Trophoblast cell (in vitro differentiated cells and primary cell): ENCODE measurements at regions not wholly inside any gene's neighbourhood (a gene's known extent, or its start where the extent isn't known, plus 50 kb on each side); places are given as distances from the start of the nearest gene placed in this dataset.
"Not testable (repeated sequence)": the region's sequence is repeated elsewhere in the genome, so short reads cannot be mapped to it uniquely, and the experiment has no call there.

Source experiments
- DNase-seq, 2 donors: peaks; one replicate each; pipeline ENCODE4 v3.0.0-alpha.2; 2016
- H2AFZ ChIP-seq: 2 replicates; pipeline ENCODE4 v1.6.1; 2013; ENCODE audit warnings: low read length, moderate library complexity, mild to moderate bottlenecking; ENCODE audit not compliant: insufficient read depth, poor library complexity
- H2AK5ac ChIP-seq: 2 replicates; pipeline ENCODE4 v1.6.1; 2013; ENCODE audit warnings: mild to moderate bottlenecking, low read length
- H2BK120ac ChIP-seq: 2 replicates; pipeline ENCODE4 v1.6.1; 2013; ENCODE audit warnings: low read length, mild to moderate bottlenecking, moderate library complexity; ENCODE audit not compliant: insufficient read depth, poor library complexity
- H2BK12ac ChIP-seq: 2 replicates; pipeline ENCODE4 v1.6.1; 2013; ENCODE audit warnings: mild to moderate bottlenecking, low read length, moderate library complexity
- H2BK5ac ChIP-seq: 2 replicates; pipeline ENCODE4 v1.6.1; 2013; ENCODE audit warnings: low read length, low read depth, moderate library complexity, mild to moderate bottlenecking; ENCODE audit not compliant: poor library complexity
- H3K14ac ChIP-seq: 2 replicates; pipeline ENCODE4 v1.6.1; 2013; ENCODE audit warnings: mild to moderate bottlenecking, low read length
- H3K18ac ChIP-seq: 2 replicates; pipeline ENCODE4 v1.6.1; 2013; ENCODE audit warnings: mild to moderate bottlenecking, low read length
- H3K23ac ChIP-seq: 2 replicates; pipeline ENCODE4 v1.6.1; 2013; ENCODE audit warnings: low read length
- H3K27ac ChIP-seq: 2 replicates; pipeline ENCODE4 v1.5.1; 2013; ENCODE audit warnings: low read depth, mild to moderate bottlenecking, inconsistent platforms, low read length, moderate library complexity
- H3K27me3 ChIP-seq: 2 replicates; pipeline ENCODE4 v1.6.1; 2013; ENCODE audit warnings: inconsistent platforms, mild to moderate bottlenecking, low read length, moderate library complexity; ENCODE audit not compliant: insufficient read depth
- H3K36me3 ChIP-seq, 2 experiments: 1 replicate in 1 of 2; 2 replicates in 1 of 2; pipeline ENCODE4 v1.6.1; 2013; ENCODE audit warnings: low read length in 2 of 2, mild to moderate bottlenecking in 2 of 2, moderate library complexity in 1 of 2; ENCODE audit not compliant: insufficient read depth in 2 of 2, control insufficient read depth in 1 of 2
- H3K4ac ChIP-seq: 2 replicates; pipeline ENCODE4 v1.6.1; 2013; ENCODE audit warnings: low read depth, mild to moderate bottlenecking, low read length, moderate library complexity
- H3K4me1 ChIP-seq, 2 experiments: 1 replicate in 1 of 2; 2 replicates in 1 of 2; pipeline ENCODE4 v1.6.1; 2013; ENCODE audit warnings: low read length in 2 of 2, mild to moderate bottlenecking in 2 of 2, moderate library complexity in 1 of 2; ENCODE audit not compliant: insufficient read depth in 2 of 2, control insufficient read depth in 1 of 2
- H3K4me2 ChIP-seq: 2 replicates; pipeline ENCODE4 v1.6.1; 2013; ENCODE audit warnings: inconsistent platforms, mild to moderate bottlenecking, low read length, moderate library complexity
- H3K4me3 ChIP-seq: 2 replicates; pipeline ENCODE4 v1.5.1; 2013; ENCODE audit warnings: mild to moderate bottlenecking, low read depth, low read length, inconsistent platforms
- H3K79me1 ChIP-seq: one replicate; pipeline ENCODE4 v1.6.1; 2013; ENCODE audit warnings: low read length
- H3K79me2 ChIP-seq: 2 replicates; pipeline ENCODE4 v1.6.1; 2013; ENCODE audit warnings: low read length, mild to moderate bottlenecking; ENCODE audit not compliant: control insufficient read depth, insufficient read depth, poor library complexity
- H3K9ac ChIP-seq: 2 replicates; pipeline ENCODE4 v1.6.1; 2013; ENCODE audit warnings: mild to moderate bottlenecking, low read length
- H3K9me3 ChIP-seq: 2 replicates; pipeline ENCODE4 v1.6.1; 2013; ENCODE audit warnings: low read depth, mild to moderate bottlenecking, control low read depth, inconsistent platforms, low read length; ENCODE audit not compliant: insufficient read depth
- H4K12ac ChIP-seq: 2 replicates; pipeline ENCODE4 v1.6.1; 2013; ENCODE audit warnings: low read depth, mild to moderate bottlenecking, low read length, moderate library complexity
- H4K8ac ChIP-seq: 2 replicates; pipeline ENCODE4 v1.6.1; 2013; ENCODE audit warnings: low read depth, mild to moderate bottlenecking, low read length, moderate library complexity
- H4K91ac ChIP-seq: one replicate; pipeline ENCODE4 v1.6.1; 2013; ENCODE audit warnings: low read depth, mild to moderate bottlenecking, low read length, moderate library complexity
- WGBS: extraction: QIAGEN DNeasy Blood & Tissue Kit; methylation state at CpG from one replicate; pipeline ENCODE4 v1.1.7; 2013; ENCODE audit warnings: missing lambda C conversion rate; ENCODE audit not compliant: insufficient read length, insufficient coverage; ENCODE audit errors: extremely low coverage; 5-methylcytosine and 5-hydroxymethylcytosine counted together

- not testable (repeated sequence) for H3K4me2 ChIP-seq, H3K9ac ChIP-seq, H3K27ac ChIP-seq, H3K4me3 ChIP-seq, H3K18ac ChIP-seq, H2BK12ac ChIP-seq, H3K79me2 ChIP-seq, H2BK5ac ChIP-seq, H3K14ac ChIP-seq, H3K27me3 ChIP-seq, H4K91ac ChIP-seq, H3K23ac ChIP-seq, H2BK120ac ChIP-seq, DNase-seq, H4K8ac ChIP-seq, H3K4ac ChIP-seq, H3K79me1 ChIP-seq, H3K9me3 ChIP-seq, H2AFZ ChIP-seq, H4K12ac ChIP-seq, H3K36me3 ChIP-seq, H3K4me1 ChIP-seq, H2AK5ac ChIP-seq
- WGBS: no CpG with 5 or more reads among the region's 5 CpGs
Observed at GRCh38 chr10:90034862-90035261, 333.5 kb downstream of the KIF20B start.

GRCh38 chr10:90041585-90041984 lies 340.2 kb downstream of the KIF20B start:
- Histone ChIP-seq H3K4ac (no peak overlapping the region), H2AFZ (no peak overlapping the region), H3K9ac (no peak overlapping the region), H4K12ac (no peak overlapping the region), H3K23ac (no peak overlapping the region), H4K8ac (no peak overlapping the region), H3K27ac (no peak overlapping the region), H3K18ac (no peak overlapping the region), H2AK5ac (no peak overlapping the region), H3K36me3 (no peaks in the 10 kb centered on the region), H3K79me2 (no peaks in the 10 kb centered on the region), H3K9me3 (no peaks in the 10 kb centered on the region), H2BK5ac (no peak overlapping the region), H3K27me3 (no peaks in the 10 kb centered on the region), H4K91ac (no peak overlapping the region), H2BK120ac (no peak overlapping the region), H3K4me2 (no peak overlapping the region), H2BK12ac (no peak overlapping the region), H3K4me1 (no peaks in the 10 kb centered on the region), H3K14ac (no peak overlapping the region), H3K79me1 (no peaks in the 10 kb centered on the region), H3K4me3 (no peak overlapping the region)
- no peak for DNase-seq
- no CpG with 5 or more reads among the region's 4 CpGs for WGBS

GRCh38 chr10:90042075-90042474 lies 340.7 kb downstream of the KIF20B start:
- no peak overlapping the region for H2BK5ac ChIP-seq
- H3K4me2 ChIP-seq: no peak overlapping the region
- H3K14ac ChIP-seq: no peak overlapping the region
- no peaks in the 10 kb centered on the region for H3K27me3 ChIP-seq
- no peak overlapping the region for H3K23ac ChIP-seq
- H3K36me3 ChIP-seq: no peaks in the 10 kb centered on the region
- no peak overlapping the region for H4K8ac ChIP-seq
- no peak overlapping the region for H4K91ac ChIP-seq
- H3K4ac ChIP-seq: no peak overlapping the region
- no peak for DNase-seq
- H3K79me2 ChIP-seq: no peaks in the 10 kb centered on the region
- H2AFZ ChIP-seq: no peak overlapping the region
- no peak overlapping the region for H3K4me3 ChIP-seq
- no peak overlapping the region for H4K12ac ChIP-seq
- H3K27ac ChIP-seq: no peak overlapping the region
- H3K79me1 ChIP-seq: no peaks in the 10 kb centered on the region
- no peaks in the 10 kb centered on the region for H3K9me3 ChIP-seq
- H3K9ac ChIP-seq: no peak overlapping the region
- no peak overlapping the region for H2BK120ac ChIP-seq
- H3K18ac ChIP-seq: no peak overlapping the region
- no peaks in the 10 kb centered on the region for H3K4me1 ChIP-seq
- H2AK5ac ChIP-seq: no peak overlapping the region
- H2BK12ac ChIP-seq: no peak overlapping the region
- no CpG with 5 or more reads among the region's 7 CpGs for WGBS

- Histone ChIP-seq H3K9me3 (no peaks in the 10 kb centered on the region), H3K36me3 (no peaks in the 10 kb centered on the region), H3K4me3 (no peak overlapping the region), H2BK120ac (no peak overlapping the region), H3K4me1 (no peaks in the 10 kb centered on the region), H2AFZ (no peak overlapping the region), H4K8ac (no peak overlapping the region), H3K18ac (no peak overlapping the region), H3K23ac (no peak overlapping the region), H4K12ac (no peak overlapping the region), H3K27me3 (no peaks in the 10 kb centered on the region), H3K79me2 (no peaks in the 10 kb centered on the region), H3K4me2 (no peak overlapping the region), H4K91ac (no peak overlapping the region), H3K79me1 (no peaks in the 10 kb centered on the region), H2BK12ac (no peak overlapping the region), H2AK5ac (no peak overlapping the region), H3K14ac (no peak overlapping the region), H3K27ac (no peak overlapping the region), H3K9ac (no peak overlapping the region), H2BK5ac (no peak overlapping the region), H3K4ac (no peak overlapping the region)
- no peak for DNase-seq
- no CpG with 5 or more reads among the region's 3 CpGs for WGBS
Observed at GRCh38 chr10:90047243-90047729, 345.9 kb downstream of the KIF20B start.
